Hepatocyte (in vitro differentiated cells): ENCODE measurements at regions not wholly inside any gene's neighbourhood (a gene's known extent, or its start where the extent isn't known, plus 50 kb on each side); places are given as distances from the start of the nearest gene placed in this dataset.
"Not testable (repeated sequence)": the region's sequence is repeated elsewhere in the genome, so short reads cannot be mapped to it uniquely, and the experiment has no call there.

ENCODE experiments used
- EZH2phosphoT487 ChIP-seq: fragments of 200-600 bp; sonication (generic); IDR thresholded peaks from one replicate; pipeline ENCODE4 v1.6.1; 2018; ENCODE audit warnings: antibody characterized with exemption, mild to moderate bottlenecking, low read depth, moderate library complexity; ENCODE audit not compliant: unreplicated experiment, severe bottlenecking
- TF ChIP-seq, protein P1 (sequence below): fragments of 200-600 bp; sonication (generic); IDR thresholded peaks from 2 replicates; pipeline ENCODE4 v1.5.1; 2016; ENCODE audit warnings: antibody characterized with exemption, mild to moderate bottlenecking; ENCODE audit not compliant: poor library complexity

DNA sequence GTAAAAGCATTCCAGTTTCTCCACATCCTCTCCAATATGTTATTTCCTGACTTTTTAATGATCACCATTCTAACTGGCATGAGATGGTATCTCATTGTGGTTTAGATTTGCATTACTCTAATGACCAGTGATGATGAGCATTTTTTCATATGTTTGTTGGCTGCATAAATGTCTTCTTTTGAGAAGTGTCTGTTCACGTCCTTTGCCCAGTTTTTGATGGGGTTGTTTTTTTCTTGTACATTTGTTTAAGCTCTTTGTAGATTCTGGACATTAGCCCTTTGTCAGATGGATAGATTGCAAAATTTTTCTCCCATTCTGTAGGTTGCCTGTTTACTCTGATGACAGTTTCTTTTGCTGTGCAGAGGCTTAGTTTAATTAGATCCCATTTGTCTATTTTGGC, 97.7 kb downstream of the EBLN1 start:
- TF ChIP-seq, protein P1, sequence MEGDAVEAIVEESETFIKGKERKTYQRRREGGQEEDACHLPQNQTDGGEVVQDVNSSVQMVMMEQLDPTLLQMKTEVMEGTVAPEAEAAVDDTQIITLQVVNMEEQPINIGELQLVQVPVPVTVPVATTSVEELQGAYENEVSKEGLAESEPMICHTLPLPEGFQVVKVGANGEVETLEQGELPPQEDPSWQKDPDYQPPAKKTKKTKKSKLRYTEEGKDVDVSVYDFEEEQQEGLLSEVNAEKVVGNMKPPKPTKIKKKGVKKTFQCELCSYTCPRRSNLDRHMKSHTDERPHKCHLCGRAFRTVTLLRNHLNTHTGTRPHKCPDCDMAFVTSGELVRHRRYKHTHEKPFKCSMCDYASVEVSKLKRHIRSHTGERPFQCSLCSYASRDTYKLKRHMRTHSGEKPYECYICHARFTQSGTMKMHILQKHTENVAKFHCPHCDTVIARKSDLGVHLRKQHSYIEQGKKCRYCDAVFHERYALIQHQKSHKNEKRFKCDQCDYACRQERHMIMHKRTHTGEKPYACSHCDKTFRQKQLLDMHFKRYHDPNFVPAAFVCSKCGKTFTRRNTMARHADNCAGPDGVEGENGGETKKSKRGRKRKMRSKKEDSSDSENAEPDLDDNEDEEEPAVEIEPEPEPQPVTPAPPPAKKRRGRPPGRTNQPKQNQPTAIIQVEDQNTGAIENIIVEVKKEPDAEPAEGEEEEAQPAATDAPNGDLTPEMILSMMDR = not testable (repeated sequence)
- TF ChIP-seq EZH2phosphoT487 = not testable (repeated sequence)
